HepG2 (cell line): ENCODE measurements at regions not wholly inside any gene's neighbourhood (a gene's known extent, or its start where the extent isn't known, plus 50 kb on each side); places are given as distances from the start of the nearest gene placed in this dataset.
A peak's percentile ranks its signal among the peaks of the same experiment; 100 is the strongest.

Experiments
- ATAC-seq: fragments of 200-7000 bp; cut with Tn5 transposase; 3 replicates; pipeline ENCODE4 v1.9.1; 2020; ENCODE audit warnings: mild to moderate bottlenecking, moderate library complexity
- BruUV-seq: library from RNA; stranded (reverse); fragments of 400-500 nt; replicated peaks from 2 replicates; lab custom pipeline; 2021; lab: Mats Ljungman, UMichigan
- CTCF ChIA-PET: fragments of 300-600 bp; formaldehyde crosslinking; extraction: SDS; loops from one replicate; lab custom pipeline; 2021; ENCODE audit warnings: low total read pairs, inconsistent platforms, low intra/inter-chr PET ratio; lab: Yijun Ruan, JAX
- POLR2A ChIA-PET: fragments of 350-600 bp; sonication (Branson Sonifier 250); formaldehyde crosslinking; loops from one replicate; lab custom pipeline; 2020; ENCODE audit warnings: antibody characterized with exemption, inconsistent platforms; lab: Yijun Ruan, JAX
- DNase-seq: peaks from one replicate; pipeline ENCODE4 v3.0.0-alpha.2; 2015; ENCODE audit warnings: low spot score
- FAIRE-seq: peaks from 3 replicates; lab custom pipeline; 2011; peaks lifted over from hg19 to GRCh38; lab: Jason Lieb, UNC
- H2AFZ ChIP-seq: one replicate; pipeline ENCODE4 v1.6.1; 2011; ENCODE audit warnings: low read length, inconsistent platforms
- H3K27ac ChIP-seq: fragments of 300-600 bp; 3 replicates; pipeline ENCODE4 v1.8.0; 2011; ENCODE audit warnings: mixed run types, mild to moderate bottlenecking, mixed read lengths, low read length, inconsistent platforms; ENCODE audit not compliant: insufficient read depth; ENCODE audit errors: extremely low read length
- H3K27me3 ChIP-seq, 2 experiments: fragments of 200-600 bp in 1 of 2; 2 replicates in 1 of 2; 3 replicates in 1 of 2; pipeline versions ENCODE4 v1.6.0 to v1.8.0; 2011; ENCODE audit warnings: low read length in 2 of 2, mild to moderate bottlenecking in 2 of 2, moderate library complexity in 2 of 2, inconsistent platforms in 1 of 2; ENCODE audit not compliant: insufficient read depth in 2 of 2, control insufficient read depth in 1 of 2
- H3K36me3 ChIP-seq, 2 experiments: fragments of 200-600 bp in 1 of 2; replicated peaks in 1 of 2; 2 replicates in 1 of 2; 3 replicates in 1 of 2; pipeline versions ENCODE4 v1.5.1 to v1.8.0; 2011; ENCODE audit warnings: low read length in 2 of 2, inconsistent platforms in 1 of 2; ENCODE audit not compliant: insufficient read depth in 2 of 2, control insufficient read depth in 1 of 2
- H3K4me1 ChIP-seq: 2 replicates; pipeline ENCODE4 v1.5.1; 2012; ENCODE audit warnings: low read length, inconsistent platforms; ENCODE audit not compliant: insufficient read depth
- H3K4me2 ChIP-seq: 2 replicates; pipeline ENCODE4 v1.6.0; 2011; ENCODE audit warnings: low read depth, low read length, inconsistent platforms
- H3K4me3 ChIP-seq, 3 experiments: fragments of 200-600 bp in 1 of 3; sonication (generic), shearing (Covaris generic) in 1 of 3; replicated peaks in 1 of 3; 2 replicates each; pipeline ENCODE4 v1.5.1; 2011 to 2016; ENCODE audit warnings: low read length in 3 of 3, inconsistent platforms in 2 of 3, low read depth in 2 of 3, mild to moderate bottlenecking in 2 of 3, control low read depth in 1 of 3, mixed read lengths in 1 of 3; ENCODE audit not compliant: insufficient read depth in 1 of 3
- H3K79me2 ChIP-seq: one replicate; pipeline ENCODE4 v1.6.1; 2011; ENCODE audit warnings: low read length, inconsistent platforms; ENCODE audit not compliant: insufficient read depth
- H3K9ac ChIP-seq: 2 replicates; pipeline ENCODE4 v1.6.0; 2011; ENCODE audit warnings: mild to moderate bottlenecking, low read depth, low read length, inconsistent platforms; ENCODE audit not compliant: insufficient read depth
- H3K9me3 ChIP-seq: 2 replicates; pipeline ENCODE4 v1.5.1; 2012; ENCODE audit warnings: mild to moderate bottlenecking, low read length
- H4K20me1 ChIP-seq: 2 replicates; pipeline ENCODE4 v1.6.0; 2011; ENCODE audit warnings: inconsistent platforms, mild to moderate bottlenecking, low read length, moderate library complexity; ENCODE audit not compliant: insufficient read depth
- CREM ChIP-seq, 2 experiments: sonication (generic) in 1 of 2; formaldehyde crosslinking in 1 of 2; IDR thresholded peaks; 2 replicates each; pipeline versions ENCODE4 v1.4.0 to v1.6.1; 2016 to 2020; ENCODE audit warnings: antibody characterized with exemption in 1 of 2, mild to moderate bottlenecking in 1 of 2, missing genetic modification reagents in 1 of 2
- KDM6A ChIP-seq: IDR thresholded peaks from 2 replicates; pipeline ENCODE4 v1.6.1; 2016; ENCODE audit warnings: low read depth
- MEIS1 ChIP-seq: sonication (generic); formaldehyde crosslinking; IDR thresholded peaks from 2 replicates; pipeline ENCODE4 v1.9.0; 2021; ENCODE audit warnings: mild to moderate bottlenecking, missing genetic modification reagents, moderate library complexity, borderline replicate concordance
- NR1H2 ChIP-seq: sonication (generic); formaldehyde crosslinking; IDR thresholded peaks from 2 replicates; pipeline ENCODE4 v1.8.1; 2022; ENCODE audit warnings: low read depth, missing genetic modification reagents, borderline replicate concordance
- POLR2A ChIP-seq, 2 experiments: IDR thresholded peaks; 2 replicates each; pipeline ENCODE4 v1.6.1; 2011; ENCODE audit warnings: low read depth in 2 of 2, low read length in 2 of 2, mild to moderate bottlenecking in 1 of 2, moderate library complexity in 1 of 2; ENCODE audit not compliant: insufficient read depth in 1 of 2
- TRIM24 ChIP-seq: sonication (generic); formaldehyde crosslinking; IDR thresholded peaks from 2 replicates; pipeline ENCODE4 v1.8.0; 2022; ENCODE audit warnings: mild to moderate bottlenecking, missing genetic modification reagents
- ZBTB40 ChIP-seq, 2 experiments: fragments of 450-650 bp in 1 of 2; sonication (generic) in 1 of 2; formaldehyde crosslinking in 1 of 2; IDR thresholded peaks; 2 replicates each; pipeline versions ENCODE4 v1.6.1 to v1.8.0; 2016 to 2022; ENCODE audit warnings: antibody characterized with exemption in 1 of 2, mild to moderate bottlenecking in 1 of 2, missing genetic modification reagents in 1 of 2
- ZFP37 ChIP-seq: sonication (generic); formaldehyde crosslinking; IDR thresholded peaks from 2 replicates; pipeline ENCODE4 v1.4.0; 2020; ENCODE audit warnings: missing genetic modification reagents, borderline replicate concordance
- ZNF275 ChIP-seq: sonication (generic); formaldehyde crosslinking; IDR thresholded peaks from 2 replicates; pipeline ENCODE4 v1.8.0; 2022; ENCODE audit warnings: missing genetic modification reagents, mild to moderate bottlenecking, inconsistent platforms, borderline replicate concordance
- ZNF501 ChIP-seq: sonication (generic); formaldehyde crosslinking; IDR thresholded peaks from 2 replicates; pipeline ENCODE4 v1.5.1; 2020; ENCODE audit warnings: mild to moderate bottlenecking, moderate library complexity, missing genetic modification reagents
- ZNF850 ChIP-seq: sonication (generic); formaldehyde crosslinking; conservative IDR thresholded peaks from 2 replicates; pipeline ENCODE4 v1.9.0; 2021; ENCODE audit warnings: mild to moderate bottlenecking, missing genetic modification reagents
- WGBS: methylation state at CpG from one replicate; pipeline ENCODE4 v1.1.6; 2017; ENCODE audit warnings: low lambda C conversion rate; 5-methylcytosine and 5-hydroxymethylcytosine counted together
- in situ Hi-C: cut with HindIII; loops from 2 replicates; pipeline ENCODE4 v1.10.0; 2017; ENCODE audit warnings: low pct_unique_long_range_greater_than_20kb; ENCODE audit not compliant: extremely low pct_ligation_motif_present
- intact Hi-C: fragments of 100-400 bp; cut with micrococcal nuclease; formaldehyde crosslinking; loops from one replicate; pipeline ENCODE4 v1.10.0; 2022; ENCODE audit not compliant: unreplicated experiment

- in situ Hi-C loops (no loop called here), intact Hi-C loops (loop anchor here (5.0 kb wide), 1 partner anchor 37 kb away; no protein-coding TSS in a partner anchor)
- ATAC-seq (peak; percentile 54), DNase-seq (peak; percentile 62), FAIRE-seq (no peak)
- 12% methylated on average over 5 of the region's 10 CpGs for WGBS
- peak overlapping the region; percentile 51 for H3K4me2 ChIP-seq
- POLR2A ChIA-PET: interaction anchor here (1.4 to 3.6 kb wide), 3 partner anchors 8 to 139 kb away, joined by 3 to 10 read pairs (median 8); no protein-coding TSS in a partner anchor
- H3K36me3 ChIP-seq: no peaks in the 10 kb centered on the region
- H3K9ac ChIP-seq: 0 out of 2 replicates have a peak overlapping the region, but pooled peaks have one; percentile 9
- BruUV-seq: no TSS peak
- H3K79me2 ChIP-seq: no peaks in the 10 kb centered on the region
- CTCF ChIA-PET: no interaction called here
- H3K27ac ChIP-seq: no peak overlapping the region
- peak overlapping the region in 1 of 3 experiments; percentile 12; a peak in 2 of 6 replicates for H3K4me3 ChIP-seq
- H4K20me1 ChIP-seq: no peaks in the 10 kb centered on the region
- no peak overlapping the region for H2AFZ ChIP-seq
- H3K4me1 ChIP-seq: peaks cover 86% of the 10 kb centered on the region
- peaks cover 6% of the 10 kb centered on the region; the same call in 1 of the 2 replicates for H3K9me3 ChIP-seq
- H3K27me3 ChIP-seq: peaks cover 0 to 41% of the 10 kb centered on the region in 2 experiments; a peak in 3 of 5 replicates
- TF ChIP-seq ZBTB40 (IDR thresholded peaks at IDR 0.05) (no peak), ZBTB40 (CRISPR knock-in tag; IDR thresholded peaks at IDR 0.05) (no peak), ZNF501 (CRISPR knock-in tag) (0 out of 2 replicates have a peak, but pooled peaks have one; percentile 31), NR1H2 (CRISPR knock-in tag) (no peak), KDM6A (no peak), POLR2A (IDR thresholded peaks at IDR 0.05; ENCODE audit: insufficient read depth in 1 of 2, low read depth in 2 of 2, low read length in 2 of 2) (no peak), ZFP37 (CRISPR knock-in tag) (no peak), MEIS1 (CRISPR knock-in tag) (no peak), ZNF850 (CRISPR knock-in tag) (no peak), ZNF275 (CRISPR knock-in tag) (no peak), CREM (IDR thresholded peaks at IDR 0.05) (no peak), CREM (CRISPR knock-in tag; IDR thresholded peaks at IDR 0.05) (no peak), TRIM24 (CRISPR knock-in tag) (no peak)
These were observed 60.2 kb downstream of the CALML3 start for GRCh38 chr10:5584895-5585516.
